BJ (cell line): ENCODE measurements at regions not wholly inside any gene's neighbourhood (a gene's known extent, or its start where the extent isn't known, plus 50 kb on each side); places are given as distances from the start of the nearest gene placed in this dataset.

ENCODE experiments used
- CTCF ChIA-PET: fragments of 350-600 bp; formaldehyde crosslinking; extraction: SDS; loops from one replicate; lab custom pipeline; 2021; ENCODE audit warnings: antibody characterized with exemption, inconsistent platforms; lab: Yijun Ruan, JAX
- POLR2A ChIA-PET: fragments of 300-600 bp; sonication (Branson Sonifier 250); formaldehyde crosslinking; extraction: SDS; loops from one replicate; lab custom pipeline; 2021; ENCODE audit warnings: antibody characterized with exemption; lab: Charles Lee
- DNase-seq: peaks from one replicate; pipeline ENCODE4 v3.0.0-alpha.2; 2011; ENCODE audit warnings: low read depth
- H3K27me3 ChIP-seq: 2 replicates; pipeline ENCODE4 v1.6.0; 2011; ENCODE audit warnings: low read length; ENCODE audit not compliant: control insufficient read depth, insufficient read depth
- H3K36me3 ChIP-seq: 2 replicates; pipeline ENCODE4 v1.5.1; 2011; ENCODE audit warnings: low read length; ENCODE audit not compliant: control insufficient read depth, insufficient read depth
- H3K4me3 ChIP-seq: 2 replicates; pipeline ENCODE4 v1.5.1; 2011; ENCODE audit warnings: low read depth, mild to moderate bottlenecking, control low read depth, low read length
- CTCF ChIP-seq: IDR thresholded peaks from 2 replicates; pipeline ENCODE4 v1.5.1; 2011; ENCODE audit warnings: low read depth, mild to moderate bottlenecking, control low read depth, inconsistent platforms, low read length, moderate library complexity; ENCODE audit not compliant: insufficient read depth

- Histone ChIP-seq H3K27me3 (peaks cover 14% of the 10 kb centered on the region), H3K36me3 (no peaks in the 10 kb centered on the region), H3K4me3 (no peak overlapping the region)
- CTCF ChIA-PET, result no interaction called here
- DNase-seq, result no peak
- no peak for TF ChIP-seq CTCF
- POLR2A ChIA-PET, result no interaction called here
Observed at GRCh38 chr15:69814932-69815331, 282.8 kb downstream of the TLE3 start.

- H3K36me3 ChIP-seq, result no peaks in the 10 kb centered on the region
- peaks cover 14% of the 10 kb centered on the region for H3K27me3 ChIP-seq
- ChIA-PET CTCF (no interaction called here), POLR2A (no interaction called here)
- TF ChIP-seq CTCF, result no peak
- H3K4me3 ChIP-seq, result no peak overlapping the region
- no peak for DNase-seq
Observed at GRCh38 chr15:69815793-69816192, 281.9 kb downstream of the TLE3 start.

GRCh38 chr15:69816522-69816921 is 281.2 kb downstream of the TLE3 start:
- Histone ChIP-seq H3K27me3 (peaks cover 14% of the 10 kb centered on the region), H3K4me3 (no peak overlapping the region), H3K36me3 (no peaks in the 10 kb centered on the region)
- CTCF ChIA-PET, result no interaction called here
- POLR2A ChIA-PET, result no interaction called here
- TF ChIP-seq CTCF, result no peak
- no peak for DNase-seq

GRCh38 chr15:69818529-69818928 is 279.2 kb downstream of the TLE3 start:
- H3K4me3 ChIP-seq, result no peak overlapping the region
- POLR2A ChIA-PET, result no interaction called here
- peaks cover 14% of the 10 kb centered on the region for H3K27me3 ChIP-seq
- no peaks in the 10 kb centered on the region for H3K36me3 ChIP-seq
- CTCF ChIA-PET, result interaction anchor here (1.1 kb wide), 2 partner anchors 10 to 90 kb away, joined by 3 read pairs; no protein-coding TSS in a partner anchor
- DNase-seq, result no peak
- TF ChIP-seq CTCF, result no peak

- Histone ChIP-seq H3K27me3 (peaks cover 14% of the 10 kb centered on the region), H3K4me3 (no peak overlapping the region)
- POLR2A ChIA-PET, result no interaction called here
Observed at GRCh38 chr15:69819371-69819770, 278.3 kb downstream of the TLE3 start.

More at GRCh38 chr15:69819371-69819770, 278.3 kb downstream of the TLE3 start:
- no peaks in the 10 kb centered on the region for H3K36me3 ChIP-seq
- DNase-seq, result no peak
- CTCF ChIA-PET, result interaction anchor here (1.1 kb wide), 2 partner anchors 9 to 91 kb away, joined by 3 read pairs; no protein-coding TSS in a partner anchor
- TF ChIP-seq CTCF, result no peak
